HG03159 (cell line): ENCODE measurements at regions not wholly inside any gene's neighbourhood (a gene's known extent, or its start where the extent isn't known, plus 50 kb on each side); places are given as distances from the start of the nearest gene placed in this dataset.

ENCODE experiments used
- ATAC-seq: cut with Tn5 transposase; IDR thresholded peaks from one replicate; pipeline ENCODE4 v1.9.1; 2021; ENCODE audit warnings: mild to moderate bottlenecking, moderate library complexity; ENCODE audit not compliant: unreplicated experiment

- ATAC-seq = no peak
These were observed 1387.7 kb downstream of the MAT2B start for GRCh38 chr5:164893071-164893470.

- no peak for ATAC-seq
These were observed 1393.3 kb downstream of the MAT2B start for GRCh38 chr5:164898705-164899104.

- ATAC-seq = no peak
These were observed 1404.3 kb downstream of the MAT2B start for GRCh38 chr5:164909673-164910072.

- no peak for ATAC-seq
These were observed 1416.3 kb downstream of the MAT2B start for GRCh38 chr5:164921722-164922121.

- ATAC-seq = no peak
These were observed 1428.6 kb downstream of the MAT2B start for GRCh38 chr5:164934039-164934438.

GRCh38 chr5:164934561-164934960 is 1429.1 kb downstream of the MAT2B start:
- ATAC-seq = no peak

- no peak for ATAC-seq
These were observed 1435.7 kb downstream of the MAT2B start for GRCh38 chr5:164941132-164941531.

- no peak for ATAC-seq
These were observed 1445.5 kb downstream of the MAT2B start for GRCh38 chr5:164950927-164951326.

- no peak for ATAC-seq
These were observed 1446.2 kb downstream of the MAT2B start for GRCh38 chr5:164951570-164951969.

DNA sequence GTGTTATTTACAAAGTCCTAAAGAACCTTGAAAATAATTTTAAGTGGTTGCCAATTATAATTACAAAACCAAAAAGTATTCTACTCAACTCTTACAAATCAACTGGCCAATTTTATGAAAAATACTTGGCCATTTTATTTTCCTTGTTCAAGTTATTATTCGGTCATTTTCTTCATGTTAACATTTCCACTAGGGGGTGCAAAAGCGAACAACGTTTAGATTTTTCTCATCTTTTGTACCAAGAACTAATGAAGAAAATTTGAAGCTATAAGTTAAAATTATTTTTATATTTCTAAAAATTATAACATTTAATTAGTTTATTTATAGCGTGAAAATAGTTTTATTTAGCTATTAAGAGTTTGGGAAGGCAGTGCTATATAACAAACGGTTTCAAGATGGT is 1453.3 kb downstream of the MAT2B start:
- ATAC-seq = no peak

GRCh38 chr5:164959761-164960160 is 1454.3 kb downstream of the MAT2B start:
- no peak for ATAC-seq

DNA sequence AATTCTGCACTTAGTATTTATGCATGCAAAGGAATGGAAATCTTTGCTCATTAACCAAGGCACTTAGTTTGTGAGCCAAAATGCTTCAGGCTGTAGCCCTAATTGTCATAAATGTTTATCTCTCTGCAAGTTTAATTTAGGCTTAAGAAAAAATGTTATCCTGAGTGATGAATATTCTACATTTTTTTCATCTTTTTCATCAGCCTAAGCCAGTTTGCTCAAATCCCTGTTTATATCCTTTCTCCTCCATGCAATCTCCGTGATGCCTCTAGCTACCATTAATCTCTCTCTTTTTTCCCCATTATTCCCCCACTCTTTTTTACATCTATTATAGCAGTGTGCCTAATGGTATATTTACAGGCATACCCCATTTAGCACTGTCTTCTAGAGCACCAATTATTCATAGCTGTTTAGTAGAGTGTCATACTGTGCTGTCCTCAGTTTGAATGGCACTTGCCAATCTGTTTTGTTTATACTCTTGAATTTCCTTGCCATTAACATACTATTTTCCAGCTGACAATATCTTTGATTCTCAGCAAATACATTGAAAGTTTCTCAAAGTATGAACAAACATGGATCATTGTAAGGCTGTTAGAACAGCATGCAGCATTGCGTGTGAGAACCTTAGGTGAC is 1457.0 kb downstream of the MAT2B start:
- no peak for ATAC-seq

DNA sequence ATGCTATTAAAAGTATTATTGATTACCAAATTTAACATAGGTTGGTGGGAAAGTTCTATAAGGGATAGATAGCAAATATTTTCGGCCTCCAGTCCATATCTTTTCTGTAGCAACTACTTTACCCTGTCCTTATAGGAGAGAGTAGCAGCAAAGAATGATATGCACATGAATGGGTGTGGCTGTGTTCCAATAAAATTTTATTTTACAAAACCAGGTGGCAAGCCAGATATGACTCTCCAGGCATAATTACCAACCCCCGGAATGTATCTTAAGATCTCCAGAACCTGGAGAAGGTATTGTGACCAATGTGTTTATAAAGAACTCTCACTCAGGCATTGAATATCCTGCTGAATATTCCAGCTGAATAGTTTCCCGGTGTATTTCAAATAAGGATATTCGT is 1461.2 kb downstream of the MAT2B start:
- ATAC-seq = no peak

DNA sequence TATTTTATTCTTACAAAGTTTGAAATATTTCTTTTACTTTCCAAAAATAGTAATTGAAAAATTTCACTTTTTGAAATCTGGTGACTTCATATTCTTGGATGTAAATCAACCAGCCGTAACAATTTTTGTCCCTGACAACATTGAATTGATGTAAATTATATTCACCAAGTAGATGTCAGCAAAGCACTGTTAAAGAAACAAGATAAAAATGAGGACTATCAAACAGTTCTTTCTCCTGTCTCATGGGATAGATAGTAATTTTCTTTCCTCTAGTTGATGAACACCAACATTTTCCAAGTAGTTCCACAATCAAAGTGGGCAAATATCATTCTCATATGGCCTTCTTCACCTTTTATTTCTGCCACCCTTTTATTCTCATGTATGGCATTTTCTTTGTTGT is 1461.9 kb downstream of the MAT2B start:
- ATAC-seq = no peak

DNA sequence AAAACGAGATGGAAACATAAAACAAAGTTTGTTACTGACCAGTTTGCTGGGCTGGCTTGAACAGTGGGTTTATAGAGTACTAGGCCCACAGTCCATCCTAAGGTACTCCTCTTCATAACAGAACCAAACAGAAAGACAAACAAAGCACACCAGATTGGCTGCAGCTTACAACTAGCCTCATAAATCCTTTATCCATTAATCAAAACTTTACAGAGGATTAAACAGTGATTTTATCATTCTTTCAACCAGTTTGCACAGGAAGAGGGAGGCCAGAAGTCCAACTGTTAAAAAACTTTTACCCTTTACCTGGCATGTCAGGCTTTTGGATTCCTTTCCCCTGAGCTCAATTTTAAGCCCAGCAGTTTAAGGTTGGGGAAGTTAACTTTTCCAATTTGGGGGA is 1467.6 kb downstream of the MAT2B start:
- no peak for ATAC-seq

GRCh38 chr5:164975986-164976385 is 1470.6 kb downstream of the MAT2B start:
- ATAC-seq = no peak

GRCh38 chr5:164980480-164980879 is 1475.1 kb downstream of the MAT2B start:
- ATAC-seq = no peak

DNA sequence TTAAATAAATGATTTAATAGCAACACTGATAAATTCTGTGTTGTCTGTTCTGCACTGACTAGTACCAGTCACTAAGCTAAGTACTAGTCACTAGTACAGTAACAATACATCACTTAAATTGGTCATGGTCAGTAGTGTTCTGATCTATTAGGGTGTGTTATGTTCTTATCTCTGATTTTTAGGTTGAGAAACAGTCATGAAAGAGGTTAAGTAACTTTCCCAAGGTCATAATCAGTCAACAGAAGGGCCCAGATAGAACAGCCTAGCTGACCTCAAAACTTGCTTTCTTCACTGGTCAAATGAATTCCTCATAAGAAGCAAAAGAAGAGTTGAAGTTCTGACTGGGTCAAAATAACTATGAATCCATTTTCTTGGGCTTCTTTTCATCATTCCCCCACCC is 1492.7 kb downstream of the MAT2B start:
- no peak for ATAC-seq

GRCh38 chr5:164998590-164998989 is 1493.2 kb downstream of the MAT2B start:
- no peak for ATAC-seq

GRCh38 chr5:165000479-165001190 is 1495.2 kb downstream of the MAT2B start:
- ATAC-seq = no peak

DNA sequence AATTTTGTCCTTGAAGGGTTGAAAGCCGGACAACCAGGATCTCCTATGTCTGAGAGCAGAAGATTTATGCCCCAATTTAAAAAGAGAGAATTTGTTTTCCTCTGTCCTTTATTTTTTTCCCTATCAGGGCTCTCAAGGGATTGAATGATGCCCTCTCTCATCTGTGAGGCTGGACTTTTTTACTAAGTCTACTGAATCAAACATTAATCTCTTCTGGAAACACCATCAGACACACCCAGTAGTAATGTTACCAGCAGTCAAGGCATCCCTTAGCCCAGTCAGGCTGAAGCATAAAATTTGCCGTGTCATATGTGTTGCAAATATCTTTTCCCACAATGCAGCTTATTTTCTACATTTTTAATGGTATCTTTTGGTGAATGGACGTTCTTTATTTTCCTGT is 1497.9 kb downstream of the MAT2B start:
- ATAC-seq = no peak

DNA sequence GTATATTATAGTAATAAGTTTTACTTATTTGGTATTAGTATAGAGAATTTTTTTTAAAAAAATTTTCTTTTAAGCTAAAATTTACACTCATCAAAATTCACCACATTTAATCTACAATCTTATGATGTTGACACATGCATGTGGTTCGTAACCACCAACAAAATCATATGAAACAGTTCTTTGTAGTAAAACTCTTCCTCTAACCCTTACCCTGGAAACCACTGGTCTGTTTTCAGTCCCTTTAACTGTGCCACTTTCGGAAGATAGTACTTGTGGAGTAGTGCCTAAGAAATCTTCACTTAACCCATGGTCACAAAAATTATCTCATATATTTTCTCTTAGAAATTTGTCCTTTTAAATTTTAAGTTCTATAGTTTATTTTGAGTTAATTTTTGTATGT is 1498.8 kb downstream of the MAT2B start:
- no peak for ATAC-seq

DNA sequence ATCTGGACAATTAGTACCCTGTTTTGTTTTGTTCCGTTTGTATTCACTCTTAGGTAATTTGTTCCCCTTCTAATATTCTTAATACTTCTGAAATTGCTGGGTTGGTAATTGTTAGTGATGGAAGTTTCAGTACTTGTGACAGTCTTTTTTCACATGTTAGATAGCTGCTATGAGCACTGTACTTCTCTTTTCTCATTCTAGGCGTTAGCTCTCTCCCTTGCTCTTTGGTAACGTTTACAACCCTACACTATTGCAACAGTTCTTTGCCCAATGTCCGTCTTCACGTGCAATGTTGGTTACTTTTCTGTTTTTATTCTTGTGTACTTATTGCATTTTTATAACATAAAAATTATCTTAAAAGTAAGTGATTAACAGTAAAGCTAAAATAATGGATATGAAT is 1509.0 kb downstream of the MAT2B start:
- ATAC-seq = no peak
